ENCODE measurements at regions not wholly inside any gene's neighbourhood (a gene's known extent, or its start where the extent isn't known, plus 50 kb on each side); places are given as distances from the start of the nearest gene placed in this dataset.

GRCh38 chr21:35482096-35482495 lies 433.0 kb upstream of the RUNX1 start:
- no peaks in the 10 kb centered on the region for H4K20me1 ChIP-seq (ENCODE audit: insufficient read depth)
- ChIA-PET POLR2A (no interaction called here), CTCF (no interaction called here)
- no peak for DNase-seq
- H3K27ac ChIP-seq (ENCODE audit: low read depth in 2 of 2, low read length in 1 of 2): no peak overlapping the region
- H3K36me3 ChIP-seq (replicated peaks in 1 of 2; ENCODE audit: control insufficient read depth in 1 of 2, insufficient read depth in 2 of 2, low read length in 1 of 2): no peaks in the 10 kb centered on the region
- no peaks in the 10 kb centered on the region for H3K9me2 ChIP-seq
- WGBS (ENCODE audit: low lambda C conversion rate): 18% methylated on average over 2 of the region's 2 CpGs
- no peaks in the 10 kb centered on the region for H3F3A ChIP-seq (replicated peaks; ENCODE audit: insufficient read depth)
- H3K9me3 ChIP-seq: no peaks in the 10 kb centered on the region
- H3K4me3 ChIP-seq (ENCODE audit: low read depth in 2 of 2, low read length in 1 of 2): no peak overlapping the region
- no peaks in the 10 kb centered on the region for H3K79me2 ChIP-seq (ENCODE audit: insufficient read depth)
- no peaks in the 10 kb centered on the region; a peak in 1 of 4 replicates for H3K4me1 ChIP-seq (ENCODE audit: control insufficient read depth in 1 of 2, insufficient read depth in 2 of 2, low read depth in 1 of 2, low read length in 1 of 2)
- TF ChIP-seq MEF2A (IDR thresholded peaks at IDR 0.05; ENCODE audit: borderline replicate concordance, low read depth) (no peak), RCOR1 (IDR thresholded peaks at IDR 0.05; ENCODE audit: low read length) (no peak), NFIC (IDR thresholded peaks at IDR 0.05; ENCODE audit: borderline replicate concordance) (no peak), MAX (IDR thresholded peaks at IDR 0.05; ENCODE audit: low read depth) (no peak), YY1 (IDR thresholded peaks at IDR 0.05; ENCODE audit: low read depth) (no peak), ELF1 (IDR thresholded peaks at IDR 0.05) (no peak), NRF1 (IDR thresholded peaks at IDR 0.05; ENCODE audit: low read depth, low read length) (no peak), POLR2AphosphoS5 (IDR thresholded peaks at IDR 0.05; ENCODE audit: low read depth, low read length) (no peak), PBX3 (IDR thresholded peaks at IDR 0.05) (no peak), TEAD4 (IDR thresholded peaks at IDR 0.05; ENCODE audit: borderline replicate concordance, insufficient read depth) (no peak), MXI1 (IDR thresholded peaks at IDR 0.05; ENCODE audit: low read depth, low read length) (no peak), GABPA (IDR thresholded peaks at IDR 0.05; ENCODE audit: low read depth) (no peak)
- H3K4me2 ChIP-seq: no peak overlapping the region
- no peak overlapping the region for H2AFZ ChIP-seq (ENCODE audit: low read depth)
- H3K27me3 ChIP-seq (ENCODE audit: insufficient read depth): no peaks in the 10 kb centered on the region
- H3K9ac ChIP-seq: no peak overlapping the region

GRCh38 chr21:35481005-35481404 lies 431.9 kb upstream of the RUNX1 start:
- H3K9me3 ChIP-seq: no peaks in the 10 kb centered on the region
- no peak overlapping the region for H3K9ac ChIP-seq
- POLR2A ChIA-PET: no interaction called here
- H3K4me1 ChIP-seq (ENCODE audit: control insufficient read depth in 1 of 2, insufficient read depth in 2 of 2, low read depth in 1 of 2, low read length in 1 of 2): peaks cover 0 to 8% of the 10 kb centered on the region in 2 experiments; a peak in 2 of 4 replicates
- H3K36me3 ChIP-seq (replicated peaks in 1 of 2; ENCODE audit: control insufficient read depth in 1 of 2, insufficient read depth in 2 of 2, low read length in 1 of 2): no peaks in the 10 kb centered on the region
- no peaks in the 10 kb centered on the region for H3K27me3 ChIP-seq (ENCODE audit: insufficient read depth)
- H3K4me3 ChIP-seq (ENCODE audit: low read depth in 2 of 2, low read length in 1 of 2): no peak overlapping the region
- H2AFZ ChIP-seq (ENCODE audit: low read depth): no peak overlapping the region
- H3F3A ChIP-seq (replicated peaks; ENCODE audit: insufficient read depth): no peaks in the 10 kb centered on the region
- H3K79me2 ChIP-seq (ENCODE audit: insufficient read depth): no peaks in the 10 kb centered on the region
- CTCF ChIA-PET: no interaction called here
- H3K4me2 ChIP-seq: no peak overlapping the region
- DNase-seq: no peak
- WGBS (ENCODE audit: low lambda C conversion rate): 20% methylated on average over 5 of the region's 6 CpGs
- H4K20me1 ChIP-seq (ENCODE audit: insufficient read depth): no peaks in the 10 kb centered on the region
- TF ChIP-seq JUND (IDR thresholded peaks at IDR 0.05) (no peak), TCF12 (IDR thresholded peaks at IDR 0.05) (no peak), RXRA (IDR thresholded peaks at IDR 0.05; ENCODE audit: borderline replicate concordance, low read depth) (no peak), USF2 (IDR thresholded peaks at IDR 0.05; ENCODE audit: borderline replicate concordance, low read depth, low read length) (no peak), GABPA (IDR thresholded peaks at IDR 0.05; ENCODE audit: low read depth) (no peak), TAF1 (IDR thresholded peaks at IDR 0.05; ENCODE audit: borderline replicate concordance, low read depth, low read length) (no peak)
- TF ChIP-seq, protein P1, sequence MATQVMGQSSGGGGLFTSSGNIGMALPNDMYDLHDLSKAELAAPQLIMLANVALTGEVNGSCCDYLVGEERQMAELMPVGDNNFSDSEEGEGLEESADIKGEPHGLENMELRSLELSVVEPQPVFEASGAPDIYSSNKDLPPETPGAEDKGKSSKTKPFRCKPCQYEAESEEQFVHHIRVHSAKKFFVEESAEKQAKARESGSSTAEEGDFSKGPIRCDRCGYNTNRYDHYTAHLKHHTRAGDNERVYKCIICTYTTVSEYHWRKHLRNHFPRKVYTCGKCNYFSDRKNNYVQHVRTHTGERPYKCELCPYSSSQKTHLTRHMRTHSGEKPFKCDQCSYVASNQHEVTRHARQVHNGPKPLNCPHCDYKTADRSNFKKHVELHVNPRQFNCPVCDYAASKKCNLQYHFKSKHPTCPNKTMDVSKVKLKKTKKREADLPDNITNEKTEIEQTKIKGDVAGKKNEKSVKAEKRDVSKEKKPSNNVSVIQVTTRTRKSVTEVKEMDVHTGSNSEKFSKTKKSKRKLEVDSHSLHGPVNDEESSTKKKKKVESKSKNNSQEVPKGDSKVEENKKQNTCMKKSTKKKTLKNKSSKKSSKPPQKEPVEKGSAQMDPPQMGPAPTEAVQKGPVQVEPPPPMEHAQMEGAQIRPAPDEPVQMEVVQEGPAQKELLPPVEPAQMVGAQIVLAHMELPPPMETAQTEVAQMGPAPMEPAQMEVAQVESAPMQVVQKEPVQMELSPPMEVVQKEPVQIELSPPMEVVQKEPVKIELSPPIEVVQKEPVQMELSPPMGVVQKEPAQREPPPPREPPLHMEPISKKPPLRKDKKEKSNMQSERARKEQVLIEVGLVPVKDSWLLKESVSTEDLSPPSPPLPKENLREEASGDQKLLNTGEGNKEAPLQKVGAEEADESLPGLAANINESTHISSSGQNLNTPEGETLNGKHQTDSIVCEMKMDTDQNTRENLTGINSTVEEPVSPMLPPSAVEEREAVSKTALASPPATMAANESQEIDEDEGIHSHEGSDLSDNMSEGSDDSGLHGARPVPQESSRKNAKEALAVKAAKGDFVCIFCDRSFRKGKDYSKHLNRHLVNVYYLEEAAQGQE (IDR thresholded peaks at IDR 0.05; ENCODE audit: low read depth, low read length): no peak
- no peak overlapping the region for H3K27ac ChIP-seq (ENCODE audit: low read depth in 2 of 2, low read length in 1 of 2)
- no peaks in the 10 kb centered on the region for H3K9me2 ChIP-seq

Data from SK-N-SH (cell line).